CD4-positive, alpha-beta T cell (primary cell): ENCODE measurements at regions not wholly inside any gene's neighbourhood (a gene's known extent, or its start where the extent isn't known, plus 50 kb on each side); places are given as distances from the start of the nearest gene placed in this dataset.

Experiments used
- ATAC-seq: fragments of 200-7000 bp; cut with Tn5 transposase; one replicate; pipeline ENCODE4 v1.10.0; 2022; ENCODE audit warnings: mild to moderate bottlenecking; ENCODE audit not compliant: poor library complexity
- CTCF ChIA-PET: fragments of 350-600 bp; sonication (Branson Sonifier 250); formaldehyde crosslinking; loops from one replicate; lab custom pipeline; 2021; ENCODE audit warnings: antibody characterized with exemption, inconsistent platforms; lab: Charles Lee
- POLR2A ChIA-PET: fragments of 350-600 bp; sonication (Branson Sonifier 250); formaldehyde crosslinking; loops from one replicate; lab custom pipeline; 2021; ENCODE audit warnings: antibody characterized with exemption, inconsistent platforms; lab: Charles Lee
- DNase-seq, 14 experiments: peaks; one replicate each; pipeline ENCODE4 v3.0.0-alpha.2; 2013 to 2020; ENCODE audit warnings: mixed read lengths in 2 of 14
- H3K27ac ChIP-seq, 2 donors: one replicate each; pipeline versions ENCODE4 v1.5.1 to v1.7.0; 2013; ENCODE audit warnings: low read length in 2 of 2, low read depth in 1 of 2, mild to moderate bottlenecking in 1 of 2
- H3K27me3 ChIP-seq, 2 experiments: 1 replicate in 1 of 2; 2 replicates in 1 of 2; pipeline versions ENCODE4 v1.6.1 to v1.7.0; 2013; ENCODE audit warnings: low read length in 2 of 2, control low read depth in 1 of 2, mild to moderate bottlenecking in 1 of 2, moderate library complexity in 1 of 2; ENCODE audit not compliant: insufficient read depth in 2 of 2, control insufficient read depth in 1 of 2
- H3K36me3 ChIP-seq: one replicate; pipeline ENCODE4 v1.6.1; 2013; ENCODE audit warnings: low read length, control low read depth; ENCODE audit not compliant: insufficient read depth
- H3K4me1 ChIP-seq: one replicate; pipeline ENCODE4 v1.6.1; 2013; ENCODE audit warnings: low read length, control low read depth; ENCODE audit not compliant: insufficient read depth
- H3K4me3 ChIP-seq: one replicate; pipeline ENCODE4 v1.5.1; 2013; ENCODE audit warnings: mild to moderate bottlenecking, low read length, moderate library complexity
- H3K9me3 ChIP-seq, 2 experiments: 1 replicate in 1 of 2; 2 replicates in 1 of 2; pipeline versions ENCODE4 v1.6.1 to v1.7.0; 2013; ENCODE audit warnings: low read length in 2 of 2, mild to moderate bottlenecking in 2 of 2, control low read depth in 1 of 2, moderate library complexity in 1 of 2; ENCODE audit not compliant: control insufficient read depth in 1 of 2, insufficient read depth in 1 of 2
- H3K27ac Mint-ChIP-seq: one replicate; pipeline ENCODE4 v1.8.0; 2020; ENCODE audit warnings: mixed read lengths
- H3K27me3 Mint-ChIP-seq: one replicate; pipeline ENCODE4 v1.8.0; 2021; ENCODE audit warnings: mixed read lengths
- H3K36me3 Mint-ChIP-seq: one replicate; pipeline ENCODE4 v1.8.0; 2021; ENCODE audit warnings: low read depth, mixed read lengths
- H3K4me1 Mint-ChIP-seq: one replicate; pipeline ENCODE4 v1.8.0; 2021; ENCODE audit warnings: low read depth, mixed read lengths
- H3K4me3 Mint-ChIP-seq: one replicate; pipeline ENCODE4 v1.8.0; 2020; ENCODE audit warnings: mild to moderate bottlenecking, mixed read lengths
- H3K9me3 Mint-ChIP-seq: one replicate; pipeline ENCODE4 v1.8.0; 2020; ENCODE audit warnings: mixed read lengths
- CTCF ChIP-seq: fragments of 200-600 bp; IDR thresholded peaks from one replicate; pipeline ENCODE4 v1.8.0; 2022; ENCODE audit warnings: antibody characterized with exemption, mild to moderate bottlenecking
- intact Hi-C, 2 experiments: fragments of 100-400 bp; cut with DNase I in 1 of 2; cut with micrococcal nuclease in 1 of 2; formaldehyde crosslinking; loops; one replicate each; pipeline versions ENCODE4 v1.15.1 to v1.9.0; 2023 to 2025; cut with DNase I, micrococcal nuclease

GRCh38 chr4:111475001-111475400 is 670.3 kb upstream of the FAM241A start:
- TF ChIP-seq CTCF: no peak
- no peaks in the 10 kb centered on the region for H3K36me3 Mint-ChIP-seq
- no peaks in the 10 kb centered on the region for H3K27me3 ChIP-seq
- peaks cover 4% of the 10 kb centered on the region for H3K9me3 Mint-ChIP-seq
- H3K27me3 Mint-ChIP-seq: no peaks in the 10 kb centered on the region
- ChIA-PET POLR2A (no interaction called here), CTCF (no interaction called here)
- DNase-seq (no peak), ATAC-seq (no peak)
- intact Hi-C loops: no loop called here
- no peak overlapping the region for H3K4me3 ChIP-seq
- no peak overlapping the region for H3K4me3 Mint-ChIP-seq
- H3K36me3 ChIP-seq: no peaks in the 10 kb centered on the region
- H3K4me1 ChIP-seq: no peaks in the 10 kb centered on the region
- H3K27ac Mint-ChIP-seq: no peak overlapping the region
- H3K9me3 ChIP-seq: no peaks in the 10 kb centered on the region
- H3K4me1 Mint-ChIP-seq: no peaks in the 10 kb centered on the region
- H3K27ac ChIP-seq: no peak overlapping the region

GRCh38 chr4:111475666-111476065 is 669.6 kb upstream of the FAM241A start:
- H3K36me3 Mint-ChIP-seq: no peaks in the 10 kb centered on the region

GRCh38 chr4:111480510-111480909 is 664.7 kb upstream of the FAM241A start:
- H3K9me3 Mint-ChIP-seq: peaks cover 6% of the 10 kb centered on the region
- H3K4me3 ChIP-seq: no peak overlapping the region
- no peak for TF ChIP-seq CTCF
- no peaks in the 10 kb centered on the region for H3K4me1 Mint-ChIP-seq
- H3K4me1 ChIP-seq: no peaks in the 10 kb centered on the region
- no peaks in the 10 kb centered on the region for H3K36me3 ChIP-seq
- no peaks in the 10 kb centered on the region for H3K27me3 Mint-ChIP-seq
- H3K27me3 ChIP-seq: no peaks in the 10 kb centered on the region
- peaks cover 0 to 17% of the 10 kb centered on the region in 2 experiments for H3K9me3 ChIP-seq
- ChIA-PET CTCF (no interaction called here), POLR2A (no interaction called here)
- intact Hi-C loops: no loop called here
- H3K36me3 Mint-ChIP-seq: no peaks in the 10 kb centered on the region
- no peak overlapping the region for H3K27ac ChIP-seq
- ATAC-seq (no peak), DNase-seq (no peak)
- H3K4me3 Mint-ChIP-seq: no peak overlapping the region
- no peak overlapping the region for H3K27ac Mint-ChIP-seq

More at GRCh38 chr4:111475666-111476065, 669.6 kb upstream of the FAM241A start:
- TF ChIP-seq CTCF: no peak
- H3K4me1 ChIP-seq: no peaks in the 10 kb centered on the region
- no peak overlapping the region for H3K27ac ChIP-seq
- Mint-ChIP-seq H3K9me3 (peaks cover 4% of the 10 kb centered on the region), H3K4me1 (no peaks in the 10 kb centered on the region), H3K27ac (no peak overlapping the region), H3K4me3 (no peak overlapping the region), H3K27me3 (no peaks in the 10 kb centered on the region)
- DNase-seq: no peak
- H3K9me3 ChIP-seq: no peaks in the 10 kb centered on the region
- ChIA-PET CTCF (no interaction called here), POLR2A (no interaction called here)
- no peaks in the 10 kb centered on the region for H3K27me3 ChIP-seq
- no peaks in the 10 kb centered on the region for H3K36me3 ChIP-seq
- no peak for ATAC-seq
- intact Hi-C loops: no loop called here
- H3K4me3 ChIP-seq: no peak overlapping the region
